Glutamatergic neuron (in vitro differentiated cells): ENCODE measurements at regions not wholly inside any gene's neighbourhood (a gene's known extent, or its start where the extent isn't known, plus 50 kb on each side); places are given as distances from the start of the nearest gene placed in this dataset.

ENCODE experiments used
- DNase-seq: peaks from one replicate; pipeline ENCODE4 v3.0.0; 2022
- H3K27ac Mint-ChIP-seq: one replicate; pipeline ENCODE4 v1.8.0; 2020; ENCODE audit warnings: mild to moderate bottlenecking, mixed read lengths, inconsistent platforms; ENCODE audit not compliant: unreplicated experiment
- H3K27me3 Mint-ChIP-seq: one replicate; pipeline ENCODE4 v1.8.0; 2020; ENCODE audit warnings: mild to moderate bottlenecking, moderate library complexity, mixed read lengths, inconsistent platforms; ENCODE audit not compliant: unreplicated experiment
- H3K36me3 Mint-ChIP-seq: one replicate; pipeline ENCODE4 v1.8.0; 2020; ENCODE audit warnings: mild to moderate bottlenecking, mixed read lengths, inconsistent platforms; ENCODE audit not compliant: unreplicated experiment
- H3K4me1 Mint-ChIP-seq: one replicate; pipeline ENCODE4 v1.8.0; 2020; ENCODE audit warnings: mild to moderate bottlenecking, low read depth, mixed read lengths, inconsistent platforms; ENCODE audit not compliant: unreplicated experiment
- H3K4me3 Mint-ChIP-seq: one replicate; pipeline ENCODE4 v1.8.0; 2020; ENCODE audit warnings: mild to moderate bottlenecking, mixed read lengths, inconsistent platforms; ENCODE audit not compliant: unreplicated experiment
- H3K9me3 Mint-ChIP-seq: one replicate; pipeline ENCODE4 v1.8.0; 2020; ENCODE audit warnings: mild to moderate bottlenecking, moderate library complexity, mixed read lengths, inconsistent platforms; ENCODE audit not compliant: unreplicated experiment
- CTCF ChIP-seq: fragments of 200-600 bp; sonication (generic); IDR thresholded peaks from one replicate; pipeline ENCODE4 v1.5.0; 2021; ENCODE audit not compliant: partially characterized antibody, unreplicated experiment

- H3K27me3 Mint-ChIP-seq: no peaks in the 10 kb centered on the region
- H3K27ac Mint-ChIP-seq: no peak overlapping the region
- no peak for DNase-seq
- no peak overlapping the region for H3K4me3 Mint-ChIP-seq
- H3K36me3 Mint-ChIP-seq: no peaks in the 10 kb centered on the region
- TF ChIP-seq CTCF: no peak
- no peaks in the 10 kb centered on the region for H3K9me3 Mint-ChIP-seq
- no peaks in the 10 kb centered on the region for H3K4me1 Mint-ChIP-seq
Measured at GRCh38 chr3:161848376-161848775, 351.8 kb downstream of the OTOL1 start.

GRCh38 chr3:161851941-161852566 is 355.4 kb downstream of the OTOL1 start:
- no peaks in the 10 kb centered on the region for H3K27me3 Mint-ChIP-seq
- TF ChIP-seq CTCF: peak; percentile 91
- no peaks in the 10 kb centered on the region for H3K9me3 Mint-ChIP-seq
- DNase-seq: peak; percentile 80
- H3K4me1 Mint-ChIP-seq: no peaks in the 10 kb centered on the region
- no peak overlapping the region for H3K27ac Mint-ChIP-seq
- H3K4me3 Mint-ChIP-seq: no peak overlapping the region
- H3K36me3 Mint-ChIP-seq: no peaks in the 10 kb centered on the region

- no peak for DNase-seq
- Mint-ChIP-seq H3K27ac (no peak overlapping the region), H3K36me3 (no peaks in the 10 kb centered on the region), H3K4me3 (no peak overlapping the region), H3K4me1 (no peaks in the 10 kb centered on the region), H3K27me3 (no peaks in the 10 kb centered on the region), H3K9me3 (no peaks in the 10 kb centered on the region)
- TF ChIP-seq CTCF: no peak
Measured at GRCh38 chr3:161852744-161853143, 356.1 kb downstream of the OTOL1 start.

GRCh38 chr3:161854232-161854771 is 357.7 kb downstream of the OTOL1 start:
- no peaks in the 10 kb centered on the region for H3K36me3 Mint-ChIP-seq
- H3K4me3 Mint-ChIP-seq: no peak overlapping the region
- no peaks in the 10 kb centered on the region for H3K27me3 Mint-ChIP-seq
- no peak overlapping the region for H3K27ac Mint-ChIP-seq
- H3K4me1 Mint-ChIP-seq: no peaks in the 10 kb centered on the region
- peak; percentile 59 for DNase-seq
- H3K9me3 Mint-ChIP-seq: no peaks in the 10 kb centered on the region
- peak; percentile 59 for TF ChIP-seq CTCF

- Mint-ChIP-seq H3K4me3 (no peak overlapping the region), H3K27me3 (no peaks in the 10 kb centered on the region), H3K27ac (no peak overlapping the region), H3K9me3 (no peaks in the 10 kb centered on the region), H3K36me3 (no peaks in the 10 kb centered on the region), H3K4me1 (no peaks in the 10 kb centered on the region)
- DNase-seq: no peak
- TF ChIP-seq CTCF: no peak
Measured at GRCh38 chr3:161859057-161859456, 362.4 kb downstream of the OTOL1 start.
